H54 (cell line): ENCODE measurements at regions not wholly inside any gene's neighbourhood (a gene's known extent, or its start where the extent isn't known, plus 50 kb on each side); places are given as distances from the start of the nearest gene placed in this dataset.

Source experiments
- DNase-seq: peaks from one replicate; pipeline ENCODE4 v3.0.0; 2011; ENCODE audit warnings: low spot score, mixed read lengths; ENCODE audit not compliant: insufficient read length
- FAIRE-seq: peaks from 3 replicates; lab custom pipeline; 2011; peaks lifted over from hg19 to GRCh38; lab: Jason Lieb, UNC
- POLR2A ChIP-seq: IDR thresholded peaks from 2 replicates; pipeline ENCODE4 v1.6.1; 2011; ENCODE audit warnings: low read depth, mild to moderate bottlenecking, low read length

GRCh38 chr6:137756788-137757187 lies 110.3 kb upstream of the TNFAIP3 start:
- DNase-seq: no peak
- TF ChIP-seq POLR2A: no peak
- no peak for FAIRE-seq

DNA sequence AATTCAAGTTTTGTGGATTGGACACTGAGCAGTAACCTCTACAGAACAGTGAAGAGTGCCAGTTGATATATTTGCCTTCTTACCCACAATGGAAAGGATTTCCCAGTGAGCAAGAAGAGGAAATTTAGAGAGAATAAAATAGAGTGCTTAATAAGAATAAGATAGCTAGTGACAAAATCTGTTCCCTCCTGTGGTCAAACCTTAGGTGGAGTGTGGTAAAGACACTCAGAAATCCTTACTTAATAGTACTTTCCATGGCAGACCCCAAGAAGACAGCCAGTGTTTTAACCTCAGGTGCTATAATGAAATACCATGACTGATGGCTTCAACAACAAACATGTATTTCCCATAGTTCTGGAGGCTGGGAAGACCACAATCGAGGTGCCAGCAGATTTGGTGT lies 108.4 kb upstream of the TNFAIP3 start:
- no peak for FAIRE-seq
- TF ChIP-seq POLR2A: no peak
- no peak for DNase-seq

- FAIRE-seq (no peak), DNase-seq (no peak)
- TF ChIP-seq POLR2A: no peak
Observed at GRCh38 chr6:137759624-137760023, 107.4 kb upstream of the TNFAIP3 start.

DNA sequence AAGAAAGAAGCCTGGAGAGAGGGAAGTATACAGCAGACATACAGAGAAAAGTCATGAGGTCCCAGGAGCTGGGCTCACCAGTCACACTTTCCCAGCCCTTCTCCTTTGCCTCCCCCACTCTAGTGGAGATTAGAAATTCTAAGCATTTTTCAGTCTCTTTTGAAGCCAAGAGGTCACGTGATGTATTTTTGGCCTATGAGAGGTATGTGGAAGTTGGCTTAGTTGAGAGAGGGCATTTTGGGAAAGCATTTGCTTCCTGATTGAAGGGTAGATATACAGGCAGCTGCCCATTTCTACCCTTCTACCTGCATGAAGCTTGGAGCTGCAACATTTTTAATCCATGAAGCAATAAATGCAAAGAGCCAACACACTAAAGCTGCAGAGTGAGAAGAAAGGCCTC lies 106.0 kb upstream of the TNFAIP3 start:
- FAIRE-seq: no peak
- TF ChIP-seq POLR2A: no peak
- DNase-seq: no peak

GRCh38 chr6:137761487-137761886 lies 105.6 kb upstream of the TNFAIP3 start:
- DNase-seq: no peak

DNA sequence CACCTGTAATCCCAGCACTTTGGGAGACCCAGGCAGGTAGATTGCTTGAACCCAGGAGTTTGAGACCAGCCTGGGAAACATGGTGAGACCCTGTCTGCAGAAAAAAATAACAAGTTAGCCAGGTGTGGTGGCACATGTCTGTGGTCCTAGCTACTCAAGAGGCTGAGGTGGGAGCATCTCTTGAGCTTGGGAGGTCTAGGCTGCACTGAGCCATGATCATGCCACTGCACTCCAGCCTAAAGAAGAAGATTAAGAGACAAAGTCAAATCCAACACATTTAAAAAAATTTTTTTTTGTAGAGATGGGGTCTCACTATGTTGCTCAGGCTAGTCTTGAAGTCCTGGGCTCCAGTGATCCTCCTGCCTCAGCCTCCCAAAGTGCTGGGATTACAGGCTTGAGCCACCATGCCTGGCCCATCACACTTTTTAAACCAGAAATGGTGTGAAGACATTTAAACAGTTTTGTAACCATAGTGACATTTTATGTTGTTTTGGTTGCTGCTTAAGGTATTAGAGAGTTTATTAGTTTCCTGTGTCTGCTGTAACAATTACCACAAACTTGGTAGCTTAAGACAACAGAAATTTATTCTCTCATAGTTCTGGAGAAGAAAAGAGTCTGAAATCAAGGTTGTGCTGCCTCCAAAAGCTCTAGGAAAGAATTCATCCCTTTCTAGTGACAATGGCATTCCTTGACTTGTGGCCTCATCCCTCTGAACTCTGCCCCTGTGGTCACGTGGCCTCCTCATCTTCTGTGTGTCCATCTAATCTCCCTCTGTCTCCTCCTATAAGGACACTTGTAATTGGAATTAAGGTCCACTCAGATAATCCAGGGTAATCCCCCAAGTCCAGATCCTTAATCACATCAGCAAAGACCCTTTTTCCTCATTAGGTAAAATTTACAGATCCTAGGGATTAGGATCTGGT lies 104.6 kb upstream of the TNFAIP3 start:
- DNase-seq: no peak
- FAIRE-seq: no peak
- no peak for TF ChIP-seq POLR2A

More at GRCh38 chr6:137761487-137761886, 105.6 kb upstream of the TNFAIP3 start:
- no peak for FAIRE-seq
- TF ChIP-seq POLR2A: no peak

GRCh38 chr6:137763436-137763835 lies 103.6 kb upstream of the TNFAIP3 start:
- DNase-seq: no peak
- no peak for FAIRE-seq
- no peak for TF ChIP-seq POLR2A

GRCh38 chr6:137763886-137764285 lies 103.2 kb upstream of the TNFAIP3 start:
- TF ChIP-seq POLR2A: no peak
- no peak for FAIRE-seq

DNA sequence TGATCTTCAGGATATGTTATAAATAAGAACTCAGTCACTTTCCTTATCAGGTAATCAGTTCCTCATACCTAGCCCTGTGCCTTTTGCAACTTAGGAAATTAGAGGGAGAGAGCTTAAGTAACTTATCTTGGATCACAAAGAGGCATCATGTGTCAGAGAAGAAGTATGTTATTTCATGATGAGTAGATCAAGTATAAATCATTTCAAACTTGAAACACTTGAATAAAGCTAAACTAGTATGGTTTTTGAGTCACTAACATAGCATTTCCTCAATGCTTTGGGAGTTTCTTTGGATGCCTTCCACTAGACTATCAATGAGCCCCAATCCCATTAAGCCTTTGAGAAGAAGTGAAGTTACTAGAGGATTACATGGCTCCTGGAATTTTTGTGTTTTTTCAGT lies 102.6 kb upstream of the TNFAIP3 start:
- TF ChIP-seq POLR2A: no peak
- FAIRE-seq (no peak), DNase-seq (peak; percentile 7)

More at GRCh38 chr6:137763886-137764285, 103.2 kb upstream of the TNFAIP3 start:
- DNase-seq: no peak

GRCh38 chr6:137765059-137765458 lies 102.0 kb upstream of the TNFAIP3 start:
- TF ChIP-seq POLR2A: no peak
- FAIRE-seq: no peak
- no peak for DNase-seq

DNA sequence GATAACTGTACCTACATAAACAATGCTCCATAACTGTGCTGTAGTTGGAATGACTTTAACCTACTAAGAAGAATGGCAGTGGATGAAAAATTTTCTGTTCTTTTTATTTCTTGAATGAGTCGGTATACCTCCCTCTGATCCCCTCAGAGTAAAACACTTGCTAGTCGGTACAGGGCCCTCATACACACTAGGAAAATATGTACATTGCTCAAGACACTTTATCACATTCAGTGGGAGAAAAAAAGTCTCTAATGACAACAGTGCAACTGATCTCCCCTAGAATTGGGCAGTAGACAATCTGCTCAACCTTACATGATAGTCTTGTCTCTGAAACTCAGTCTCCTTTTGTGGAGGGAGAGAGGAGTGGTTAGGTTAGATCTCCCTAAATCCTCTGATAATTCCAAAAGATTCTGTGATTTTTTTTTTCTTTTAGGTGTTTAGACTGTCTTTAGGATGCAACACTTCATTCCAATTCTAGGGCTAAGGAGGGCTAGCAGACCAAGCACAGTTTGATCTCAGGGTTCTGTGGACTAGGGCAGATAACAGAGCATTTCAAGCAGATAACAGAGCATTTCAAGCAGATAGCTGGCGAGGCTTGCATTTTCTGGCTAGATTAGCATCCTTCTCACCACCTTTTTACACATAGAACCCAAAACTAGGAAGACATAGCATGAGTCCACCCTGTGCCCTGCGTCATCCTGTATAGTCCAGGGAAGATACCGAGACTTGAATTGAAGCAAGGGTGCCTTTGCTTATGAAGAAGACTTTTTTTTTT lies 100.3 kb upstream of the TNFAIP3 start:
- DNase-seq: no peak
- no peak for TF ChIP-seq POLR2A
- no peak for FAIRE-seq

DNA sequence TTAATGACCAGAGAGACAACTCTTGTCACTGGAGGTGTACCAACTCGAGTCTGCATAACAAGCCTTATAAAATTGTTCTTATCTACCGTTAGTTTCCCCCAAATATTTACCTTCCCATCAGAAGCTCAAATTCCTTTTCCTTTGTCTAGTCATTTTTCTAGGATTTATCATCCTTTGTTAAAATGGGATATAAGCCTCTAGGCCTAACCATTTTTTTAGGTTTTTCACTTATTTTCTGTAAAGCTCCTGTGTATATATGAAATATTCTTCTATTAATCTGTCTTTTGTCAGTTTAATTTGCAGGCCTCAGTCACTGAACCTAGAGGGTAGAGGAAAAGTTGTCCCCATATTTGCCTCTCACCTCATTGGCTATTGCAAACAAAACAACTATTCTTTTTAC lies 99.6 kb upstream of the TNFAIP3 start:
- DNase-seq (no peak), FAIRE-seq (no peak)
- TF ChIP-seq POLR2A: no peak

DNA sequence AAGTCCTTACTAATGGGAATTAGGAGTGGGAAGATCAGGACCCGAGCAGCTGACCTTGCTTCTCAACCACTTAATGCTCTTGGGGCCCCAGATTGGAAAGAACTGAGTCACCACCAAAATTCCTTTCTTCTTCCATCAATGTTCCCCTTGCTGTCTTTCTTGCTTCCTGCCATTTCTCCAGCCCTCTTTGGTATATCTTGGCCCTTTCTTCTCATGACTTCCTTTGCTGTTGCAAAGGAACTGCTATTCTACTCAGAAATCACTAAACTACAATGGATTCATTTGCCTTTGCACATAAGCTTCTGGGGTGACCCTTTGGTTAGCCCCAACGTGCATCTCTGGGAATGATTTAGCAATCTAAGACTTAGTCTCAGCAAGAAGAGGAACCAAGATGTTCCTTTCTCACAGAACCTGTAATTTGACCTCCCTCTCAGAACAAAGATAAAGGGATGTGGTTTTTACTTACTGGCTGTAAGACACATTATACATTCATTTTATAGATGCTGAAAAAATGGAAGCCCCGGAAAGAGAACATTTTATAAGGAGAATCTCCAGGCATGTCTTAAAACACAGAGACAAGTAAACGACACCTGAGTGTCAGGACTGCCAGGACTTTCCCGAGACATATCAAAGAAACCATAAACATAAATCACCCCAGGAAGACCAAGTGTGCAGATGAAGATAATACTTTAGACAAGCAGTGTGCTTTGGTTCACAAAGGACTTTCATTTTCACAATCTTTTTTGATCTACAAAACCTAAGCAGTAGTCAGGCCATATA lies 99.0 kb upstream of the TNFAIP3 start:
- no peak for FAIRE-seq
- DNase-seq: no peak
- TF ChIP-seq POLR2A: no peak
